ENCODE measurements at regions not wholly inside any gene's neighbourhood (a gene's known extent, or its start where the extent isn't known, plus 50 kb on each side); places are given as distances from the start of the nearest gene placed in this dataset.

- no peaks in the 10 kb centered on the region for H3K36me3 ChIP-seq (ENCODE audit: insufficient read depth, low read length, poor library complexity, severe bottlenecking)
- POLR2A ChIA-PET (ENCODE audit: low non-redundant PET) = no interaction called here
- H3K27me3 ChIP-seq (replicated peaks; ENCODE audit: insufficient read depth, low read depth, low read length, poor library complexity) = no peaks in the 10 kb centered on the region
- intact Hi-C loops (cut with micrococcal nuclease; ENCODE audit: unreplicated experiment) = no loop called here
- no peaks in the 10 kb centered on the region for H3K4me1 ChIP-seq (ENCODE audit: insufficient read depth, low read length, poor library complexity, severe bottlenecking)
- peak; percentile 10 for DNase-seq (ENCODE audit: low spot score)
- no peaks in the 10 kb centered on the region for H3K9me3 ChIP-seq (ENCODE audit: low read depth, low read length, poor library complexity, severe bottlenecking)
- H3K4me3 ChIP-seq (ENCODE audit: low read depth, low read length, poor library complexity, severe bottlenecking) = no peak overlapping the region
- CTCF ChIA-PET = no interaction called here
- BruUV-seq (replicated peaks) = no TSS peak
- H3K27ac ChIP-seq (ENCODE audit: low read depth, low read length, poor library complexity, severe bottlenecking) = no peak overlapping the region
- TF ChIP-seq EZH2 (IDR thresholded peaks at IDR 0.05; ENCODE audit: borderline replicate concordance, low read depth, low read length, poor library complexity, severe bottlenecking) = no peak
These were observed 405.7 kb downstream of the FBXO15 start for GRCh38 chr18:73741946-73742345.

- Histone ChIP-seq H3K4me1 (ENCODE audit: insufficient read depth, low read length, poor library complexity, severe bottlenecking) (no peaks in the 10 kb centered on the region), H3K4me3 (ENCODE audit: low read depth, low read length, poor library complexity, severe bottlenecking) (no peak overlapping the region), H3K27me3 (replicated peaks; ENCODE audit: insufficient read depth, low read depth, low read length, poor library complexity) (no peaks in the 10 kb centered on the region), H3K36me3 (ENCODE audit: insufficient read depth, low read length, poor library complexity, severe bottlenecking) (no peaks in the 10 kb centered on the region), H3K9me3 (ENCODE audit: low read depth, low read length, poor library complexity, severe bottlenecking) (no peaks in the 10 kb centered on the region), H3K27ac (ENCODE audit: low read depth, low read length, poor library complexity, severe bottlenecking) (no peak overlapping the region)
- intact Hi-C loops (cut with micrococcal nuclease; ENCODE audit: unreplicated experiment) = no loop called here
- no peak for DNase-seq (ENCODE audit: low spot score)
- ChIA-PET POLR2A (ENCODE audit: low non-redundant PET) (no interaction called here), CTCF (no interaction called here)
- no TSS peak for BruUV-seq (replicated peaks)
- no peak for TF ChIP-seq EZH2 (IDR thresholded peaks at IDR 0.05; ENCODE audit: borderline replicate concordance, low read depth, low read length, poor library complexity, severe bottlenecking)
- no peak for TF ChIP-seq CTCF (conservative IDR thresholded peaks at IDR 0.05; ENCODE audit: low read depth, low read length)
These were observed 408.5 kb downstream of the FBXO15 start for GRCh38 chr18:73739098-73739497.

- no peaks in the 10 kb centered on the region for H3K27me3 ChIP-seq (replicated peaks; ENCODE audit: insufficient read depth, low read depth, low read length, poor library complexity)
- H3K27ac ChIP-seq (ENCODE audit: low read depth, low read length, poor library complexity, severe bottlenecking) = no peak overlapping the region
- no TSS peak for BruUV-seq (replicated peaks)
- intact Hi-C loops (cut with micrococcal nuclease; ENCODE audit: unreplicated experiment) = no loop called here
- CTCF ChIA-PET = no interaction called here
- H3K36me3 ChIP-seq (ENCODE audit: insufficient read depth, low read length, poor library complexity, severe bottlenecking) = no peaks in the 10 kb centered on the region
- no peaks in the 10 kb centered on the region for H3K4me1 ChIP-seq (ENCODE audit: insufficient read depth, low read length, poor library complexity, severe bottlenecking)
- no peaks in the 10 kb centered on the region for H3K9me3 ChIP-seq (ENCODE audit: low read depth, low read length, poor library complexity, severe bottlenecking)
- TF ChIP-seq EZH2 (IDR thresholded peaks at IDR 0.05; ENCODE audit: borderline replicate concordance, low read depth, low read length, poor library complexity, severe bottlenecking) (no peak), CTCF (conservative IDR thresholded peaks at IDR 0.05; ENCODE audit: low read depth, low read length) (no peak)
- H3K4me3 ChIP-seq (ENCODE audit: low read depth, low read length, poor library complexity, severe bottlenecking) = no peak overlapping the region
- no peak for DNase-seq (ENCODE audit: low spot score)
- POLR2A ChIA-PET (ENCODE audit: low non-redundant PET) = no interaction called here
These were observed 409.6 kb downstream of the FBXO15 start for GRCh38 chr18:73737990-73738389.

- DNase-seq (ENCODE audit: low spot score) = no peak
- TF ChIP-seq CTCF (conservative IDR thresholded peaks at IDR 0.05; ENCODE audit: low read depth, low read length) (no peak), EZH2 (IDR thresholded peaks at IDR 0.05; ENCODE audit: borderline replicate concordance, low read depth, low read length, poor library complexity, severe bottlenecking) (no peak)
- no peak overlapping the region for H3K4me3 ChIP-seq (ENCODE audit: low read depth, low read length, poor library complexity, severe bottlenecking)
- H3K9me3 ChIP-seq (ENCODE audit: low read depth, low read length, poor library complexity, severe bottlenecking) = no peaks in the 10 kb centered on the region
- no peaks in the 10 kb centered on the region for H3K27me3 ChIP-seq (replicated peaks; ENCODE audit: insufficient read depth, low read depth, low read length, poor library complexity)
- no peaks in the 10 kb centered on the region for H3K36me3 ChIP-seq (ENCODE audit: insufficient read depth, low read length, poor library complexity, severe bottlenecking)
- H3K27ac ChIP-seq (ENCODE audit: low read depth, low read length, poor library complexity, severe bottlenecking) = no peak overlapping the region
- ChIA-PET CTCF (no interaction called here), POLR2A (ENCODE audit: low non-redundant PET) (no interaction called here)
- H3K4me1 ChIP-seq (ENCODE audit: insufficient read depth, low read length, poor library complexity, severe bottlenecking) = no peaks in the 10 kb centered on the region
- no TSS peak for BruUV-seq (replicated peaks)
- intact Hi-C loops (cut with micrococcal nuclease; ENCODE audit: unreplicated experiment) = no loop called here
These were observed 411.8 kb downstream of the FBXO15 start for GRCh38 chr18:73735836-73736235.

Measured in A673 (cell line).